Stimulated activated CD4-positive, alpha-beta T cell treated with anti-CD3 and anti-CD28 coated beads, Interleukin-12 subunit alpha, Interleukin-12 subunit beta, amount 100 ng/mL, for 24 hours (primary cell): ENCODE measurements at regions not wholly inside any gene's neighbourhood (a gene's known extent, or its start where the extent isn't known, plus 50 kb on each side); places are given as distances from the start of the nearest gene placed in this dataset.

Experiments
- DNase-seq, 2 experiments: peaks; one replicate each; pipeline ENCODE4 v3.0.0-alpha.2; 2020; ENCODE audit warnings: low read depth in 2 of 2

GRCh38 chr18:76572518-76573247 is 77.6 kb upstream of the ZNF516 start:
- no peak for DNase-seq

- DNase-seq, result no peak
Measured at GRCh38 chr18:76571689-76572088, 76.6 kb upstream of the ZNF516 start.

- DNase-seq, result no peak
Measured at GRCh38 chr18:76570856-76571255, 75.8 kb upstream of the ZNF516 start.

DNA sequence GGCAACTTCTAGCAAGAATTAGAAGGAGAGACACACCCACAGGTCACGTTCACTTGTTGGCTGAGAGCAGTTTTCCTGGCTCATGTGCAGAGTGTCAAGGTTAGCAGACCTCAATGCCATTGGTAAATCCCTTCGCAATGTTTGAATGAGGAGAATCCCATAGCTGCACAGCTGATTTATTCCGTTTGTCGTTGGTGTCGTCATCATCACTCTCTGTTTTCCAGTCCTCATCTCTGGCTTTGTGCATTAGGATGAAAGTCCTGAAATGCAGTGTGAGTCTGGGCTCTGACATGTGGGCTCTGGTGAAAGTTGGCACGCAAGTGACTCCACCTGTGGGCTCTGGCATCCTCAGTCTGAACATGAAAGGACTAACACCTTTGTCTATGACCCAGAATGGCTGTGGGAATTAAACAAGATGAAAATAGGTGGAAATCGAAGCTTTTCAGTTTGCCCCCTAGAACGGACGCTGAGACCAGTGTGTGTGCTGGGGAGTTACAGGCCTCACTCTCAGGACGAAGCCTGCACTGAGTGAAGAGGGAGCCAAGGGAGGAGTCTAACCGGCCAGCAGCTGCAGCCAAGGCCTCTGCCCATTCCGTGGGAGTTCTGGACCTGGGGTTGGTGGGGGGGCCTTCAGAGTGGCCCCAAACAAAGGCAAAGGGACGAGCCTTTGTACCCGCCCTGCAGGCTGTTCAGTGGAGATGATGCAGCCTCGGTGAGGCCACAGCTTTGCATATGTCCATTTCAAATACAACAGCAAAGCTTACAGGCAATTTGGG is 74.8 kb upstream of the ZNF516 start:
- no peak for DNase-seq

DNA sequence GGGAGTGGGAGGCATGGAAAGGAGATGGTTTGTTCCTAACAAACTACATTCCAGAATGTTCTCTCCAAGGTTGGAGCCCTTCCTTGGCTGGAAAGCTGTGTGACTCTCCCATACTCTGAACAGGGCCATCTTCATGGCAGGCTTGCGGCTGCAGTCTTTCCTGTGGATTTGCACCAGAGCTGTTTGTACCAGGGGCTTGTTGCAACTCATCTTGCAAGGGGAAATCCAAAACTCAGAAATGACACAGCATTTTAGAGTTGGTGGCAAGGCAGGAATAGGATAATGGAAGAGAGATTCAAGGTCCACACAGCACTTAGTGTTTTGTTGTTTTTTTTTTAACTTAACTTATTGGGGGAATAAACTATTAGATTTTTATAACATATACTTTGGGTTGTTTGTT is 73.7 kb upstream of the ZNF516 start:
- no peak for DNase-seq

DNA sequence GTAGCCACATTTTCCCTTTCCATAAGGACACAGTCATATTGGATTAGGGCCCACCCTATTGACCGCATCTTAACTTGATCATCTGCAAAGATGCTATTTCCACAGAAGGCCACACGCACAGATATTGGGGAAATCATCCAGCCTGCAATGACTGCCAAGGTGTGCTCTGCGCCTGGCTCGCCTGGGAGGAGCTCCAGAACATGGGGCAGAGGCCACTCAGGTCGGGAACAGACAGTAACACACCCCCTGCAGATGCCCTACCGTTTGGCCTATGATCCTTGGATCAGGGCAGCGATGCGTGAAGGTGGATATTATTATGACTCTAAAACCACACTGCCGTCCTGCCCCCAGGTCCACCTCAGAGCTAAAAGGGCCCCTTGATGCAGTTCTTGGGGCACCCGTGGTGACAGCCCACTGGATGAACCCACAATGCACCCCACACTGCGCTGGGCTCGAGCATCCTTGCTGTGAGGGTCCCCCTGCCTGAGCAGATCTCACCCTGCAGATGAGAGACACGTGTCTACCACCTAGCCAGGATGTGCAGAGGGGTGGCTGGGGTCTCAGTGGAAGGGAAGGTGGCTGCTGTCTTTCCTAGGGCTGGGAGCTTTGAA is 72.9 kb upstream of the ZNF516 start:
- DNase-seq, result no peak

GRCh38 chr18:76566987-76567386 is 71.9 kb upstream of the ZNF516 start:
- DNase-seq, result no peak

GRCh38 chr18:76565238-76566173 is 70.5 kb upstream of the ZNF516 start:
- DNase-seq, result no peak

- DNase-seq, result no peak
Measured at GRCh38 chr18:76564655-76565237, 69.7 kb upstream of the ZNF516 start.

DNA sequence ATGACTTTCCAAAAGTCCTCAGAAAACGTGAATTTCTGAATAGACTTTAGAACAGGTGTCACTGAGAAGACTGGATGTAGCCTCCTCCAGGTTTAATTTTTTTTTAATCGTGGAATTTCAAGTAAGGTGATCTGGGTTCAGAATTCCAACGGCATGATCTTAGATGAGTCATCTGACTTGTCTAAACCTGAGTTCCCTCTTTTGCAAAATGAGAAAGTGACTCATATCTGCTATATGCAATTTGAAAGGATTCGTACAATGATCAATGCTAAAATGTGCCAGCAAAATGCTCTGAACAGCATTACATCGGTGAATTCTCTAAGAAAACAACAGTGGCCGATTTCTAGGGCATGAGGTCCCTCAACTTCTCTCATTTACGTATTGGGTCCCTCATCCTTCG is 69.1 kb upstream of the ZNF516 start:
- DNase-seq, result no peak

DNA sequence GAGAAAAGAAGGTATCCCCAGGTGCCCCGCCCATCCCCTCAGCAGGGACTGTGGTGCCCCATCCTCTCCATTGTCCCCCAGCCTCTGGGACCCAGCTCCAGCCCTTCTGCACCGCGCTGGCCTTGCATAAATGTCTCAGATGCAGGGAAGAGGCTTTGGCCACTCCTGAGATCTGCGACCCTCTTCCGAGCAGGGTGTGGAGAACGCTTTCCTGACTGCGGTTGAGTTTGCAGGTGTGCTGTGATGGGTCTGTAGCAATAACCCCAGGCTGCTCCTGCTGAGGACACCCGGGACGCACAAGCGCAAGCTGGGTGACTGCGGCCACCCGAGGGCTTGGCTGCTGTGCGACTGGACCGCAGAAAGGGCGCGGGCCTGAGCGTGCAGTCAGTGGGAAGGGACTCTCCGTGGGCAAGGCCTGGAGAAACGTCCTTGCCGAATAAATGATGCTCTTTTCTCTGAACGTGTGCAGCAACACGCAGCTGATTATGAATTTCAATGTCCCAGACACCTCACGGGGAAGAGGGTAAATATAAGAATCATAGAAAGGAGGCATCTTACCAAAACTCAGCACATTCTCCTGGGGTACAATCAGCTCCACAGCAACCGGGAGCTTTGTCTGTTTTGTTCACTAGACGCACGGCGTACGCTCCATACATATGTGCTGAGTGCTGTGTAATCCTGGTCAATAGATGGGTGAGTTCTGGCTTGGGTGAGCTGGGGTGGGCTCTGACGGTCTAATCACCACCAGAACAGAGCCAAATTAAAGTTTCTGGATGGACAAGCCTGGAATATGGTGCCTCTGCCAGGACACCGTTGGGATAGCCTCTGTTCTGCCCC is 67.5 kb upstream of the ZNF516 start:
- no peak for DNase-seq

- DNase-seq, result no peak
Measured at GRCh38 chr18:76558881-76559667, 64.0 kb upstream of the ZNF516 start.

DNA sequence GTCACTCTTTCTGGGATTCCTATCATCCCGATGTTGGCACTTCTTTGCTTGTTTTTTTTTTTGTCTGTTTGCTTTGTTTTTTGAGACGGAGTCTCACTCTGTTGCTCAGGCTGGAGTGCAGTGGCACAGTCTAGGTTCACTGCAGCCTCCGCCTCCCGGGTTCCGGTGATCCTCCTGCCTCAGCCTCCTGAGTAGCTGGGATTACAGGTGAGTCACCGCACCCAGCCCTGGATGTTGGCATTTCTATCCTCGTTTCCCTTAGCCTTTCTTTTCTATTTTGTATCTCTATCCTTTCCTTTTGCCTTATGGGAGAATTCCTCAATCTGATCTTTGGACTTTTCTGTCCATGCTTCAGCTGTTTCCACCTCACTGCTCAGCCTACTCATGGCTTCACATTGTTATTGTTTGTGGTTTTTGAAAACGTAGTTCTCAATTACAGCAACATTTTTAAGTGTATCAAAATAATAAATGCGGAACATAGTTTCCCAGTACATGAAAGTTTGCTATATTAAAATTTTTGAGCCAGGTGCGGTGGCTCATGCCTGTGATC is 62.1 kb upstream of the ZNF516 start:
- DNase-seq, result no peak

DNA sequence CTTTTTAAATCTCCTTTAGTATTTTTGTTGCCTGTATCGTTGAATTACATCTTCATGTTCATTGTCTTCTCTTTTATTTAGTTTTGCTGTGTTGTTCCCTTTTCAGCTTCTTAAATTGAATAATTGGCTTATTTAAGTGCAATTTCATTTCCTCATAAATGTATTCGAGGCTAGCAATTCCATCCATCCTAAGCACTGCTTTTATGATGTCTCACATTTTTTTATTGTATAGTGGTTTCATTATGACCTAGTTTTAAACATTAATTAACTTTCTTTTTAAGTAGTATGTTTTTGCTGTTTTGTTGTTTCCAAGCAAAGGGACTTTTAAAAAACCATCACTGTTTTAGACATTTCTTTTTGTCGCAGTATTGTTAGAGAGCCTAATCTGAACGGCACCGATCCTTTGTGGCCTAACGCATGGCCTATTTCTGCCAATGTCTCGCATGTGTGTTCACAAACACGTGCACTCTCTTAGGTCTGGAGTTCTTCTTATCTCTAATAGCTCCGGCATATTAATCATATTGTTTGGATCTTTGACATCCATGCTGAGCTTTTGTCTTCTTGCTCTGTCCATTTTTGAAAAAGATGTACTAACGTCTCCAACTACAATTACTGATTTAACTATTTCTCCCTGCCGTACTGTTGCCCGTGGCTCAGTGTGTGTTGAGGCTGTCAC is 59.6 kb upstream of the ZNF516 start:
- no peak for DNase-seq

DNA sequence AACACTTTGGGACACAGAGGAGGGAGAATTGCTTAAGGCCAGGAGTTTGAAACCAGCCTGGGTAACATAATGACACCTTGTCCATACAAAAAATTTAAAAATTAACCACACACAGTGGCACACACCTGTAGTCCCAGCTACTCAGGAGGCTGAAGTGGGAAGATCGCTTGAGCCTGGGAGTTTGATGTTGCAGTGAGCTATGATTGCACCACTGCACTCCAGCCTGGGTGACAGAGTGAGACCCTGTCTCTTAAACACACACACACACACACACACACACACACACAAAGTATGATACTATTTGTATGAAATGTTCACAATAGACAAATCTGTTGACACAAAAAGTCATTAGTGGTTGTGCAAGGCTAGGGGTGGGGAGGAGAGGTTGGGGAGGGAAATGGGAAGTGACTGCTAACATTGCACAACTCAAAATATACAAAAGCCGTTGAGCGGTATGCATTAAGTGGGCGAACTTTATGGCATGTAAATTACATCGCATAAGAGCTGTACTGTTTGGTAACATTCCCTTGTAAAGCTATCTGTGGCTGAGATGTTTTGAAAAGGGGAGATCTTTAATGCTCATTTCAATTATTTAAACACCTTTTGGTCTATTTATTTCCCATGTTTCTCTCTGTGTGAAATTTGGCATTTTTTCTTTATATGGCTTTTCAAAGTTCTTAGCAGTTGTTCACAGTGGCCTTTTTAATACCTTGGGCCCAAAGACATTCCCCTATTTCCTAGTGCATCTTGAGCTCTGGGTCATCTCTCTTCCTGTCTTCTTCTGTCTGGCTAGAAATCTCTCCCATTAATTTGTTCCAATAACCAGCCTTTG is 58.9 kb upstream of the ZNF516 start:
- no peak for DNase-seq

DNA sequence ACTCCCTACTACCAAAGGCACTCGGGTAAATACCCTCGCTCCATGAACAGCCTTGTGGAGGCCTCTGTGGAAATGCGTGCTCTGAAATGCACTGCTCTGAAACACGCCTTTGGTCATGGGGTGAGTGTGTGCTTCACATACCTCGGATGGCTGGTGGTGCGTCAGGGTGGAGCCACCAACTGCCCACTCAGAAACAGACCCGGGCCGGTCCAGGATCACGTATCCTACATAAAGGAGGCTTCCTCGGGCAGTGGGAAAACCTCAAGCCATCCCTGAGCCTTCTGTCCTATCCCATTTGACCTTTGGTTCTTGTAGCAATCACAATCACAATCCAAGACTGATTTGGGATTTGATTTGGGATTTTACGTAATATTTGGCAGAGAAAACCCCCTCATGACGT is 53.5 kb upstream of the ZNF516 start:
- DNase-seq, result no peak

DNA sequence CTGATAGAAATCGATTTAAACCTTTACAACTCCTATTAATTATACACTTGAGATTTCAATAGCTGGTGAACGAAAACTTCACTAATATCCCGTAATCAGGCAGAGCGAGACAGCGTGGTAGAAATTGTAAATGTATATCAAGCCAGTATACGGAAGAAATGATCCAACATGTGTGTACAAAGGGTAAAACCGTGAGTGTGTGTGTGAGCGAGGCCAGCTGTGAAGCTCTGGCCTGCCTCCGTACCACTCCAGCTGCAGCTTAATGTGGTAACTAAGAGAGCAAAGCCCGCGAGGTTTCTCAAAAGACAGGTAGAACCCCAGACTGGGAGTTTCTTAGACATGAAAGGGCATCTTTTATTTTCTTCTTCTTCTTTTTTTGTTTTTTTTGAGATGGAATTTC is 52.3 kb upstream of the ZNF516 start:
- DNase-seq, result no peak

GRCh38 chr18:76546436-76546835 is 51.4 kb upstream of the ZNF516 start:
- DNase-seq, result no peak
